ENCODE measurements at regions not wholly inside any gene's neighbourhood (a gene's known extent, or its start where the extent isn't known, plus 50 kb on each side); places are given as distances from the start of the nearest gene placed in this dataset.

GRCh38 chr4:133869486-133869885, 332.1 kb downstream of the PABPC4L start:
- H3K4me1 ChIP-seq (ENCODE audit: control insufficient read depth in 4 of 4, insufficient read depth in 4 of 4, low read length in 3 of 4), result no peaks in the 10 kb centered on the region
- H3K36me3 ChIP-seq (ENCODE audit: control insufficient read depth in 4 of 4, insufficient read depth in 3 of 4, low read depth in 1 of 4, low read length in 3 of 4), result no peaks in the 10 kb centered on the region
- no peak overlapping the region for H3K4me3 ChIP-seq (ENCODE audit: low read depth in 1 of 3, low read length in 3 of 3)
- TF ChIP-seq HNF4G (IDR thresholded peaks at IDR 0.05) (no peak), GABPA (IDR thresholded peaks at IDR 0.05 in 1 of 2, conservative IDR thresholded peaks at IDR 0.05 in 1 of 2) (no peak), TAF1 (conservative IDR thresholded peaks at IDR 0.05) (no peak), FOXA1 (IDR thresholded peaks at IDR 0.05) (no peak), NR2F2 (IDR thresholded peaks at IDR 0.05) (no peak), SP1 (IDR thresholded peaks at IDR 0.05) (no peak), REST (IDR thresholded peaks at IDR 0.05) (no peak), HNF4A (conservative IDR thresholded peaks at IDR 0.05) (no peak), RAD21 (IDR thresholded peaks at IDR 0.05) (no peak), JUND (IDR thresholded peaks at IDR 0.05) (no peak), CTCF (IDR thresholded peaks at IDR 0.05; ENCODE audit: low read depth, low read length, missing input control) (no peak), YY1 (IDR thresholded peaks at IDR 0.05) (no peak), ZBTB33 (IDR thresholded peaks at IDR 0.05) (no peak)
- TF ChIP-seq, protein P1, sequence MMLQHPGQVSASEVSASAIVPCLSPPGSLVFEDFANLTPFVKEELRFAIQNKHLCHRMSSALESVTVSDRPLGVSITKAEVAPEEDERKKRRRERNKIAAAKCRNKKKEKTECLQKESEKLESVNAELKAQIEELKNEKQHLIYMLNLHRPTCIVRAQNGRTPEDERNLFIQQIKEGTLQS (IDR thresholded peaks at IDR 0.05), result no peak
- no peaks in the 10 kb centered on the region for H3K27me3 ChIP-seq (ENCODE audit: control insufficient read depth in 4 of 4, insufficient read depth in 4 of 4, low read length in 3 of 4)
- no peaks in the 10 kb centered on the region for H3K9me3 ChIP-seq (ENCODE audit: control insufficient read depth in 4 of 4, low read length in 3 of 4)
- DNase-seq (ENCODE audit: low spot score), result no peak
- no peak overlapping the region for H3K9ac ChIP-seq (ENCODE audit: low read depth in 1 of 2, low read length in 2 of 2)
- H3K27ac ChIP-seq (ENCODE audit: low read depth in 1 of 2, low read length in 2 of 2), result no peak overlapping the region
- WGBS, result 81% methylated on average over 3 of the region's 3 CpGs

- no peak for DNase-seq (ENCODE audit: low spot score)
- no peaks in the 10 kb centered on the region for H3K9me3 ChIP-seq (ENCODE audit: control insufficient read depth in 4 of 4, low read length in 3 of 4)
- no peaks in the 10 kb centered on the region for H3K4me1 ChIP-seq (ENCODE audit: control insufficient read depth in 4 of 4, insufficient read depth in 4 of 4, low read length in 3 of 4)
- TF ChIP-seq RAD21 (IDR thresholded peaks at IDR 0.05) (no peak), EGR1 (IDR thresholded peaks at IDR 0.05; ENCODE audit: low read depth in 2 of 2) (no peak), JUND (IDR thresholded peaks at IDR 0.05) (no peak), SP1 (IDR thresholded peaks at IDR 0.05) (no peak)
- TF ChIP-seq, protein P1 (IDR thresholded peaks at IDR 0.05), result no peak
- TF ChIP-seq, protein P2, sequence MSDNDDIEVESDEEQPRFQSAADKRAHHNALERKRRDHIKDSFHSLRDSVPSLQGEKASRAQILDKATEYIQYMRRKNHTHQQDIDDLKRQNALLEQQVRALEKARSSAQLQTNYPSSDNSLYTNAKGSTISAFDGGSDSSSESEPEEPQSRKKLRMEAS (IDR thresholded peaks at IDR 0.05), result no peak
- no peaks in the 10 kb centered on the region for H3K27me3 ChIP-seq (ENCODE audit: control insufficient read depth in 4 of 4, insufficient read depth in 4 of 4, low read length in 3 of 4)
- no peak overlapping the region for H3K9ac ChIP-seq (ENCODE audit: low read depth in 1 of 2, low read length in 2 of 2)
- H3K4me3 ChIP-seq (ENCODE audit: low read depth in 1 of 3, low read length in 3 of 3), result no peak overlapping the region
- 69% methylated on average over 4 of the region's 4 CpGs for WGBS
- no peaks in the 10 kb centered on the region for H3K36me3 ChIP-seq (ENCODE audit: control insufficient read depth in 4 of 4, insufficient read depth in 3 of 4, low read depth in 1 of 4, low read length in 3 of 4)
- H3K27ac ChIP-seq (ENCODE audit: low read depth in 1 of 2, low read length in 2 of 2), result no peak overlapping the region
Measured at GRCh38 chr4:133868856-133869255, 332.7 kb downstream of the PABPC4L start.
